ENCODE measurements at regions not wholly inside any gene's neighbourhood (a gene's known extent, or its start where the extent isn't known, plus 50 kb on each side); places are given as distances from the start of the nearest gene placed in this dataset.
"Not testable (repeated sequence)": the region's sequence is repeated elsewhere in the genome, so short reads cannot be mapped to it uniquely, and the experiment has no call there.

- TF ChIP-seq CTCF (IDR thresholded peaks at IDR 0.05); EP300 (IDR thresholded peaks at IDR 0.05; ENCODE audit: low read depth); POLR2AphosphoS5 (IDR thresholded peaks at IDR 0.05); POLR2A (IDR thresholded peaks at IDR 0.05): not testable (repeated sequence)
Observed at GRCh38 chr18:8992500-8992899, 110.0 kb upstream of the NDUFV2 start.

All from transverse colon (tissue), 4 donors.